GM19351 (cell line): ENCODE measurements at regions not wholly inside any gene's neighbourhood (a gene's known extent, or its start where the extent isn't known, plus 50 kb on each side); places are given as distances from the start of the nearest gene placed in this dataset.

Experiments
- ATAC-seq: cut with Tn5 transposase; IDR thresholded peaks from one replicate; pipeline ENCODE4 v1.9.1; 2021; ENCODE audit warnings: mild to moderate bottlenecking, moderate library complexity; ENCODE audit not compliant: unreplicated experiment

DNA sequence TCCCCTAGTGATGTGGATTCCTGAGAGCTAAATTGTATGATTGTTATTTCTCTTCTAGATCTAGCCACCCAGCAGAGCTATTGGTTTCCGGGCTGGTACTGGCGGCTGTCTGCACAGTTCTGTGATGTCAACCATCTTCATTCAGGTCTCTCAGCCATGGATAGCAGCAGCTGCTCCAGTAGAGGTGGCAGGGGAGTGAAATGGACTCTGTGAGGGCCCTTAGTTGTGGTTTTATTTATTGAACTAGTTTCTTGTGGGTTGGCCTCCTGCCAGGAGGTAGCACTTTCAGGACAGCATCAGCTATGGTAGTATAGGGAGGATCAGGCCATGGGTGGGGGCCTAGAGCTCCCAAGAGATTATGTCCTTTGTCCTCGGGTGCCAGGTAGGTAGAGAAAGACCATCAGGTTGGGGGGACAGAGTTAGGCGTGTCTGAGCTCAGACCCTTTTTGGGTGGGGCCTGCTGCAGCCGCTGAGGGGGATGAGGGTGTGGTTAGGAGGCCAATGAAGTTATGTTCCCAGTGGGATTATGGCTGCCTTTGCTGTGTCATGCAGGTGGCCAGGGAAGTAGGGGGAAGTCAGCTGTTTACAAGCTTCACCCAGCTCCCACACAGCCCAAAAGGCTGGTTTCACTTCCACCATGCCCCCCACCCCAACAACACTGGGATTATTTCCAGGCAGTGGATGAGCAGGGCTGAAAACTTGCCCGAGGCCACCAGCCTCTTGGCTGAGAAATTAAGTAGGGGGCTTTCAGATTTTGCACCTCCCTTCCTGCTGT lies 55.1 kb upstream of the RGS4 start:
- ATAC-seq = no peak

DNA sequence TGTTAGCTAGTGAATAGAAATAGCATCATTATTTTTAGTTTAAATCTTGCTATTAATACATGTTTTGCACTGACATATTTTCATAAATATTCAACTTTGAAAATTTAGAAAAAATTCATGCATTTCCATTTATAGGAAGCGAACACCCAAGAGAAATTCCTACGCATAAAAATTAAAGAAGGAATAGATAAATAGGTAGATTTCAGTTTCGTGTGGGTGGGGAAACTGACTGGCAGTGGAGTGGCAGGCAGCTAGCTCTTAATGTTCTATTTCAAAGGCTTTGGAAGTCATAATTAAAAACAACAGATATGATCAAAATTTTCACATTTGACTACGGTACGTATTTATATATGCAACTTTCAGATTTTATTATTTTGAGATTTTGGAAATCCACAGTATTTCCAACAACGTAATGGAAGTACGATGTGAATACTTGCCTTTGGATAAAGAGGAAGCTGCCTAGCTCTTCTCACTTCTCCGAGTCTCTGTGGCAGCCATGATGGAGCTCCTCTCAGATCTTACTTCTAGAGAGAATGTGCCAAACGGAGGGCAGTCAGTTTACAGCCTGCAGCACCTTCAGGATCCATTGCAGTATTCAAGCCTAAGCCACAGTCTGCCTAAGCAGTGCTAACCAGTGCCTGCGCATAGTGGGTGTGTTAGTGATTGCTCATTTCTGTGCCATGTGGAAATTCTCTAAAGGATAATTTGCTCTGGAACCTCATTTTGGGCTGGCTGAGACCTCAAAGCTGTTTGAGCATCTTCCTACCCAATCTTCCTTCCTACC lies 62.9 kb upstream of the RGS4 start:
- ATAC-seq = no peak

DNA sequence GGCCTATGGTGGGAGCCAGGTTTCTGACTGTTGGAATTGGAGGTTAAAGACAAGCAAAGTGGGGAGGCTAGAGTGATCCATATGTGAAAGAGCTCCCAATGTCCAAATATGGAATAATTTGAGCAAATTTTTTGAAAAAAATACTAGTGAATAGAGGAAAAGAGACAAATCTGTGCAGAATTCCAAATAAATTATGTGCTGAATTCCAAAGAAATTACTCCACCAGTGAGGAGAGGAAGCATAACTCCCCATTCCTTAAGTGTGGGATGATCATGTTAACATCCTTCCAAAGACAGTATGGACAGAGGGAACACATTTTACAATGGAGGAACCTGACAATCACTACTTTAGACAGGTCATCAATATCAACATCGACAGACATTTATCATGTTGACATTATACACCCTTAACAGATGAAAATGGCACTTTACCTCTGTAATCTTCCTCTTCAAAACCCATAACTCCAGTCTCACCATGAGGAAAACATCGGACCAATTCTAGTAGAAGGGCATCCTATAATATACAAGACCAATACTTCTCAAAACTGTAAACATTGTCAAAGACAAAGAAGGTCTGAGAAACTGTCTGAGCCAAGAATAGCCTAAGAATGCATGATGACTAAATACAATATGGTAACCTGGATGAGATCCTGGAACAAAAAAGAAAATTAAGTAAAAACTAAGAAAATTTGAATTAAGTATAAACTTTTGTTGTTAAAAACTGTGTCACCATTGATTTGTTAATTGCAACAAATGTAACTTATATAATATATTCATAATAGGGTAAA lies 71.5 kb upstream of the RGS4 start:
- no peak for ATAC-seq

- ATAC-seq = no peak
These were observed 72.9 kb upstream of the RGS4 start for GRCh38 chr1:162996261-162996660.

DNA sequence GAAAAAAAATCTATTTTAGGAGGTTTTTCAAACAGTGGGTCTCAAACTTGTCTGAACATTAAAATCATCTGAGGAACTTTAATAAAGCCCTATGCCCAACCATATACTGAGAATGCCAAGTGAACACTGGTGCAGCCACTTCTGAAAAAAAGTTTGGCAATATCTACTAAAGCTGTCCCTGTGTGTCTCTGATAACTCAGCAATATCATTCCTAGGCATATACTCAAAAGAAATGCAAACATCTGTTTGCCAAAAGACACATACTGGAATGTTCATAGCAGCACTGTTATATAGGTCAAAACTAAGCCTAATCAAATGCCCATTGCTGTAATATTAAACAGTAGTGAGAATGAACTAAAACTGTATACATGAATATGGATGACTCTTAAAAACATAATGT lies 74.2 kb upstream of the RGS4 start:
- ATAC-seq = no peak

- ATAC-seq = no peak
These were observed 75.3 kb upstream of the RGS4 start for GRCh38 chr1:162993846-162994245.

- no peak for ATAC-seq
These were observed 76.2 kb upstream of the RGS4 start for GRCh38 chr1:162992945-162993344.

- no peak for ATAC-seq
These were observed 77.7 kb upstream of the RGS4 start for GRCh38 chr1:162991444-162991843.

GRCh38 chr1:162990665-162991064 lies 78.5 kb upstream of the RGS4 start:
- no peak for ATAC-seq

DNA sequence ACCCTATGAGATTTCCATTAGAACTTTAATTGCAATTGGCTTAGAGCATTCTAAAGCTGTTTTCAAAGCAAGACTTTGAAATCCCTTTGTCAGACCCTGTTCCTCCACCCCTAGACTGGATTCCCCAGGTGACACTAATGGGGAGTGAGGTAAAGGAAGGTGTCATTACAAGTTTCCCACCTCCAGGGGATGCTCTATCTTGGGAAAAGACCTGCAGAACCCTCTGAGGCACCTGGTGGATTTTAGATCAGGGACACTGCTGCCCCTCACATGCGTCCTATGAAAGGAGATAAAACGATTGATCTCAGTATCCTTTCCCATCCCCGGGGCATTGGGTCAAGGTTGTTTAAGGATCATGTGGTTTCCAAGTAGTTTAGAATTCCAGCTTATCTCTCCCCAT lies 80.3 kb upstream of the RGS4 start:
- ATAC-seq = no peak

DNA sequence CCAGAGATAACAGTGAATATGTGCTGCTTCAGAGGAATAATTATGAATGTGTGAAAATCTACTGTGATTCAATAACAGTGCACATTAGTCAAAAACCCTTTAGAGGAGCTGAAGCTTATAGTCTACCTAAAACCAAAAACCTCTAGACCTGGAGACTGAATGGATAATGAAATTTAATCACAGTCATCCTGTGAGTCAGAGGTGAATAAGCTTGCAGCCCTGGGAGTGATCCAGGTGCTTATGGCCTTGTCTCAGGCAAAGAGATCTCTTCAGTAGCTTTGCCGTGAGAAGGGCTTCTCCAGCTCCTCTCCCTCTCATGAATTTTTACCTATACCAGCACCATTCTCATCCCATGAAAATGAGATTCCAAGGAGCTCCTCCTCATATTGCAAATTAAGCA lies 81.3 kb upstream of the RGS4 start:
- ATAC-seq = no peak

DNA sequence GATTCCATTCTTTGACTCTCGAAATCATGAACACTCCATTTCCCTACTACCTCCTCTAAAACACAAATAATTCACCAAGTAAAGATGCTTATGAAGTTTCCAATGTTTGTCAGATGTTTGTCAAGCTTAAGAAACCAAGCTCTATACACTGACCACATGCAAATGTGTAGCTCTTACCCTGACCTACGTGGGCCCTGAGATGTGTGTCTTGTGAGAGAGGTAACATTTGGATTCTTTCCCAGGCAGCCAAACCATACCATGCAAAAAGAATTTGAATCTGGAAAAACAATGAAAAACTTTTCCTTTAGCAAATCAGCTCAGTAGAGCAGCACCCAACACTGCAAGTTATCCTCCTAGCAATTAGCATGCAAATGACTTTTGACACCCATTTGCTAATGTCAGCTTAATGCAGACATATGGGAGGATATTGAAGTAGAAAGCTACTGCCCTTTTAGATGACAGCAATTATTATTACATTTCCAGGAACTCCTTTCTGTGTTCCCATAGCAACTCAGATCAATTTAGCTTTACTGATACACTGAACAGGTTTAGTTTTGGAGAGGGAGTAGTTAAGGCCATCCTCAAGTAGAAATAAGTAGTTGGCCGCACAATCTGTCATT lies 83.2 kb upstream of the RGS4 start:
- ATAC-seq = no peak

DNA sequence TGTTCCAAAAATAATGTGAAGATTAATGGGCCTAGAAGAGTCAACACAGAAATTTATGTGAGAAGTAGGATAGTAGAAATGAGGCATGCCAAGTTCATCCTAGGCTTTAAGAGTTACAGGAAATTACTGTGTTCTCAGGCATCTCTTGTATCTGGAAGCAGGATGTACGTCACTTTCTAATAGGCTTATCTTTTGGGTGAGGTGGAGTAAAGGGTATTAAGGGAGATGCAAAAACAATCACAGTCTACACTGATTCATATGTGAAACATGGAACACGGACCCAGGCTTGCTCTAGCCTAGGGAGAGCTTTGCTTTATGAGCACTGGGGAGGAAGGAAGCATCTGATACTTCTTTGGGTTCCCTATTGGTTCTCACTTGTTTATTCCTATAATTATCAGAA lies 84.5 kb upstream of the RGS4 start:
- ATAC-seq = no peak

GRCh38 chr1:162983671-162984425 lies 85.3 kb upstream of the RGS4 start:
- ATAC-seq = no peak

GRCh38 chr1:162982364-162982763 lies 86.8 kb upstream of the RGS4 start:
- no peak for ATAC-seq

GRCh38 chr1:162977944-162978568 lies 91.1 kb upstream of the RGS4 start:
- ATAC-seq = no peak

DNA sequence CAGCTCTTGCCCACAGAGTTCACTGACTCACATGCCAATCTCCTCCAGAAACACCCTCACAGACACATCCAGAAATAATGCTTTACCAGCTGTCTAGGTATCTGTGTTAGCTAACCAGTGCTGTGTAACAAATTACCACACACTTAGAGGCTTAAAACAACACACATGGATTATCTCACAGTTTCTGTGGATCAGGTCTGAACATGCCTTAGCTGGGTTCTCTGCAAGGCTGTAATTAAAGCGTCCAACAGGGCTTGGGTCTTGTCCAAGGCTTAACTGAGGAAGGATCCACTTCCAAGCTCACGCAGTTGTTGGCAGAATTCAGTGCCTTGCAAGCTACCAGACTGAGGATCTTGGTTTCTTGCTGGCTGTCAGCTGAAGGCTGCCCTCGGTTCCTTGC lies 92.5 kb upstream of the RGS4 start:
- ATAC-seq = no peak

- peak; percentile 44 for ATAC-seq
These were observed 94.4 kb upstream of the RGS4 start for GRCh38 chr1:162974810-162975209.

DNA sequence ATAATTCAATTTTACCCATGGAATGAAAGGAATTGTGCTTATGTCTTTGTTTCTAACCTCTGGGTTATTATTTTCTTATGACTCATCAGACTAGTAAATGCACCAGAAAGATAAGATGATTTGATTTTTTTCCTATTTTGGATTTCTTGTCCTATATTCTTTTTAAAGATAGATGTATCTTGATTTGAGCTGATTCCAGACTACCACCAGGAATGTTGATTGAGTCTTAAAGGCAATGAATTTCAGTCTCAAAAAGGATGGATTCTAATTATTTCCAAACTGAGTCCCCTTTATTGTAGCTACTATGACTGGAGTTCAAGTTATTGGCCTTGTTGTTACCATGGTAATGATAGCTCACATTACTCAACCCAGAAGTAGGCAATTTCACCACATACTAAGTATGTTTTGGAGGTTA lies 95.8 kb upstream of the RGS4 start:
- ATAC-seq = no peak

DNA sequence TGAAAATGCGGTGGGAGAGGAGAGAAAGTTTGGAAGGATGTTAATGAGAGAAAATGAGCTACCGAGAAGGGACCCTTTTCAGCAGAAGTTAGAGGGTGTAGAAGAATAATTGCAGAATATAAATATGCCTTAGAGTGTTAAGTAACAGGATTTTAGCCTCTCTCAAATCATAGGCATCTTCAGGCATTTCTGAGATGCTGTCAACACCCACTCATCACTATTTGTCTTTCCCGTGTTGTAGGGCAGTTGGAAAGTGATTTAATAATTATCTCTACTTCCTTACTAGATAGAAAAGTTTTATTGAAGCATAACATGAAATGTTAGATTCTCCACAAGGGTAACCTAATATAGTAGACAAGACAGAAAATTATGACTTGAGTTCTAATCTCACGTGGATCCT lies 96.4 kb upstream of the RGS4 start:
- ATAC-seq = no peak
